A673 (cell line): ENCODE measurements at regions not wholly inside any gene's neighbourhood (a gene's known extent, or its start where the extent isn't known, plus 50 kb on each side); places are given as distances from the start of the nearest gene placed in this dataset.

Experiments used
- CTCF ChIP-seq: fragments of 300-800, 200-600 bp; sonication (generic); conservative IDR thresholded peaks from 2 replicates; pipeline ENCODE4 v1.5.1; 2017; ENCODE audit warnings: low read depth, mild to moderate bottlenecking, antibody characterized with exemption, low read length, moderate library complexity, mixed read lengths
- EZH2 ChIP-seq: fragments of 200-600 bp; sonication (generic); IDR thresholded peaks from 2 replicates; pipeline ENCODE4 v1.6.1; 2017; ENCODE audit warnings: borderline replicate concordance, low read depth, mild to moderate bottlenecking, mixed read lengths, antibody characterized with exemption, low read length; ENCODE audit not compliant: poor library complexity, severe bottlenecking

- TF ChIP-seq CTCF (no peak), EZH2 (no peak)
Measured at GRCh38 chr2:16020389-16021008, 80.1 kb downstream of the MYCN start.
